Erythroblast (primary cell): ENCODE measurements at regions not wholly inside any gene's neighbourhood (a gene's known extent, or its start where the extent isn't known, plus 50 kb on each side); places are given as distances from the start of the nearest gene placed in this dataset.

ENCODE experiments used
- DNase-seq, 2 experiments: peaks; one replicate each; lab custom pipeline; 2025; lab: John Stamatoyannopoulos, UW
- GATA1 ChIP-seq: IDR thresholded peaks from 2 replicates; pipeline ENCODE4 v1.6.1; 2011; ENCODE audit warnings: low read depth, mild to moderate bottlenecking, control low read depth, low read length, moderate library complexity
- POLR2A ChIP-seq: IDR thresholded peaks from 2 replicates; pipeline ENCODE4 v1.6.1; 2011; ENCODE audit warnings: mild to moderate bottlenecking, low read length

DNA sequence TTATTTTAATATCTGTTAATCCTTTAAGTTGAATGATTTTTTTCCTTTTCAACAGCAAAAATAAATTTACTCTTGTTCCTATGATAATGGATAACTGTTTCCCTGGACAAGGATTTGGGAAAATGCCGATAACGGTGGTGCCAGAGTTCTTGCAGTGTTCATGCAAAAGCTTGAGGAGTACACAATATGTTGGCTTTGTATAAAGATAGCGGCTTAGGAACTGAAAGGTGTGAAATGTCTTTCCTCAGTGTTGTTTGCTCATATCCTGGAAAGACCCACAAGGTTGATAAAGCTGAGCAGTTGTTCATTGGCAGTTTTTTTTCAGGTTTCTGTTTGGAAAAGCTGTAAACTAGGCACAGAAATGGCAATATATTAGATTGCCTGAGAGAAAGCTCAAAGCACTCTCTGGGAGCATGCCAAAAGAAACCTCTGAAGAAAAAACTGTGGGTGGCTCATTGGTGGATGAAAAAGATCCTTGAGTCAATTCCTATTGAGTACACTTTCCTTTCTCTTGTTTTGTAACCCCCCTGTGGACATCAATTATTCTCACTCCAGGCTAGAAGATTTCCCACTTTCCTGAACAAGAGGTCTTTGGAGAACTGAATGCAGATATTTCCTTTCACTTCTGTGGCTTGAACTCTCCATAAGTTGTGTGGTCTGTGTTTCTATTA is 117.2 kb upstream of the RGMB start:
- DNase-seq = no peak
- no peak for TF ChIP-seq POLR2A
- TF ChIP-seq GATA1 = no peak

DNA sequence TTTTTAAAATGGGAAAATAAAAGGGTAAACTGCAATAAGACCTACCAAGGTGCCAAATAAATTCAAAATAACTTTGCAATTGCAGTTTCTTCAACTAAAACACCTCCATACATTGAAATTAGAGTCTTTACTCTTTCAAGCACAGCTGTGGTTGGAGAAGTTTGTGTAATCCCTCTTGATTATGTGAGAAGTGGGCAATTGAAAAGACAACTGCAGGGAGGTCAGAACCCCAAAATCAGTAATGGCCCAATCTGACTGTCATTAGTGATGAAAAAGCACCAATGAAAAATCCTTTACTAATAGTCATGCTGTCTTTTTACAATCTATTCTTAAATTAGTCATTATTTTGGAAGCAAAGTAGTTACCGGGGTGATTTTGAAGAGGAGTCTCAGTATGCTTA is 116.7 kb upstream of the RGMB start:
- no peak for DNase-seq
- TF ChIP-seq GATA1 (no peak), POLR2A (no peak)

DNA sequence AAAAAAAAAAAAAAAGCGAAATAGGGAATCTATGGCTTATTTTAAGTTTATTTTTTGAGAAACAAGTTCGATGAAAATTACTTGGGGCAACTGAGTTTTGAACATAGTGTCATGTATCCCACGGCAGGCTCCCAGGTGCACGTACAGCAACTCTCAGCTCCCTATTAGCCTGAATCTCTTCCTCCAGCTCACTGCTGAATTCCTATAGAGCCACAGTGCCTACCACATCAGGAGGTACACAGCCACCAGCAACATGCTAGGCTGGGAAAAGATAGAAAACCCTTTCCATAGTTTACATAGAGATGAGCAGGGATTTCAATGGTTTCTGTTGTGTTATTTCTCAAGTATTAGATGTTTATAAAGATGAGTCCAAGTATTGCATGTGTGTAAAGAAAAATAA is 115.9 kb upstream of the RGMB start:
- TF ChIP-seq GATA1 (no peak), POLR2A (no peak)
- DNase-seq = no peak

DNA sequence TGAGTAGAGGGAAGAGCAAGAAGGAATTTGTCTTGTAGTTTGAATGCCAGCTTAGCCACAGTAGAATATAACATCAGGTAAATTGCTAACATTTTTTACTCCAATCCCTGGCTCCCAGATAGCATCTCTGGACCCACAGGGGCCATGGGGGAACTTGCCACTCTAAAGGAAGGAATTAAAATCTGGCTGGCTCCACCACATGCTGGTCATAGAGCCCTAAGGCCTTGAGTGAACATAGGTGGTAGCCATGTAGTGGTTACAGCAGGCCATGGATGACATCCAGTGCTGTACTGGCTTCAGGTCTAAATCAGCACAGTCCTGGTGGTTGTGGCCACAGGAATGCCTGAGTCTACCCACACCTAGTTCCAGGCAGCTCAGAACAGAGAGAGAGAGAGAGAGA is 109.9 kb upstream of the RGMB start:
- DNase-seq = no peak
- TF ChIP-seq GATA1 (no peak), POLR2A (no peak)

DNA sequence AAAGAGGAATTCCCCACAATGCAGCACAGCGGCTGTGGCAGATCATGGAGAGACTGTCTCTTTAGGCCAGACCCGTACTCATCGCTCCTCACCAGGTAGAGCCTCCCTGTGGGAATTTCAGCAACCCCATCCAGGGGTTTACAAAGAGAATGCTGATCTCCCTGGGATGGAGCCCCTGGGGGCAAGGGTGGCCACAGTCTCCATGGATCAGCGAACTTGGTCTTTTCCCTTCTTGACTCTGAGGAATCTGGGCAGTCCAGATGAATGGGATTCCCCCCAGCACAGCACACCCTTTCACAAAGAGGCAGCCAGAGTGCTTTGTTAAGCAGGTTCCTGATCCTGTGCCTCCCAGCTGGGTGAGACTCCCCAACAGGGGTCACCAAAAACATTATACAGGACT is 108.7 kb upstream of the RGMB start:
- no peak for TF ChIP-seq POLR2A
- TF ChIP-seq GATA1 = no peak
- no peak for DNase-seq

DNA sequence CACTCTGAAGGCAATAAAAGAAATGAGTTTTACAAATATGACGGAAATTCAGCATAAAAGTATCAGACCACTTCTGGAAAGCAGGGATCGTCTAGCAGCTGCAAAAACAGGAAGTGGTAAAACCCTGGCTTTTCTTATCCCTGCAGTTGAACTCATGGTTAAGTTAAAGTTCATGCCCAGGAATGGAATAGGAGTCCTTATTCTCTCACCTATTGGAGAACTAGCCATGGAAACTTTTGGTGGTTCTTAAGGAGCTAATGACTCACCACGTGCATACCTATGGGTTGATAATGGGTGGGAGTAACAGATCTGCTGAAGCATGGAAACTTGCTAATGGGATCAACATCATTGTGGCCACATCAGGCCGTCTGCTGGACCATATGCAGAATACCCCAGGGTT is 93.5 kb upstream of the RGMB start:
- no peak for TF ChIP-seq GATA1
- TF ChIP-seq POLR2A = no peak
- DNase-seq = no peak

DNA sequence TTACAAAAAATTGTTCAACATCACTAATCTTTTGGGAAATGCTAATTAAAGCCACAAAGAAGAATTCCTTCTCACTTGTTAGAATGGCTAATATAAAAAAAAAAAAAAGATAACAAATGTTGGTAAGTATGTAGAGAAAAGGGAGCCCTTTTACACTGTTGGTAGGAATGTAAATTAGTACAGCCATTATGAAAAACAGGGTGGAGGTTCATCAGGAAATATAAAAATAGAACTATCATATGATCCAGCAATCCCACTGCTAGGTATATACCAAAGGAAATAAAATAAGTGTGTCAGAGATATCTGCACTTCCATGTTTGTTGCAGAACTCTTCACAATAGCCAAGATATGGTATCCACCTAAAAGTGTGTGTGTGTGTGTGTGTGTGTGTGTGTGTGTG is 83.5 kb upstream of the RGMB start:
- DNase-seq = no peak
- TF ChIP-seq GATA1 (no peak), POLR2A (no peak)

DNA sequence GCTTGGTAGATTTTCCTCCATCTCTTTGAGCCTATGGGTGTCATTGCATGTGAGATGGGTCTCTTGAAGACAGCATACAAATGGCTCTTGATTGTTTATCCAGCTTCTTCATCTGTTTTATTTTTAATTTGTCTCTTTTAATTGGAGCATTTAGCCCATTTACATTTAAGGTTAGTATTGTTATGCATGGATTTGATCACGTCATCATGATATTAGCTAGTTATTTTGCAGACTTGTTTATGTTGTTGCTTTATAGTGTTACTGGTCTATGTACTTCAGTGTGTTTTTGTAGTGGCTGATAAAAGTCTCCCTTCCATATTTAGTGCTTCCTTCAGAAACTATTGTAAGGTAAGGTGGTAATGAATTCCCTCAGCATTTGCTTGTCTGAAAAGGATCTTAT is 78.6 kb upstream of the RGMB start:
- DNase-seq = no peak
- TF ChIP-seq POLR2A = no peak
- TF ChIP-seq GATA1 = no peak

DNA sequence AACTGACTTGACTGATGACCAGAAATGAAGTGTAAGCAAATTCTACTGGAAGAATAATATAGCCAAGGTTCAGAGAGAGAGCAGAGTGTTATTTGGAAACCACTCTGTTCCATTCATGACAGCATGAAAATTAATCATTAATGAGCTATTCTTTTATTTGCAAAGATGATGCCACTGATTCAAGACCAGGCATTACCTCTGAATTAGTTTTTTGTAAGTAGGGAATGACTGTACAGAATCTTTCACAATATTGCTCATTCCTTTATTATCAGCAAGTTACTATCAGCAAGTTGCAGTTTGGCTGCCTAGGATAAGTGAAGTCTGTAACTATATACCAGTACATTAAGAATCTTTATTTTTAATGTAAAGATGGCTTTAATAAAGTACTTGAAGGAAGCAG is 75.1 kb upstream of the RGMB start:
- no peak for TF ChIP-seq POLR2A
- TF ChIP-seq GATA1 = no peak
- no peak for DNase-seq

DNA sequence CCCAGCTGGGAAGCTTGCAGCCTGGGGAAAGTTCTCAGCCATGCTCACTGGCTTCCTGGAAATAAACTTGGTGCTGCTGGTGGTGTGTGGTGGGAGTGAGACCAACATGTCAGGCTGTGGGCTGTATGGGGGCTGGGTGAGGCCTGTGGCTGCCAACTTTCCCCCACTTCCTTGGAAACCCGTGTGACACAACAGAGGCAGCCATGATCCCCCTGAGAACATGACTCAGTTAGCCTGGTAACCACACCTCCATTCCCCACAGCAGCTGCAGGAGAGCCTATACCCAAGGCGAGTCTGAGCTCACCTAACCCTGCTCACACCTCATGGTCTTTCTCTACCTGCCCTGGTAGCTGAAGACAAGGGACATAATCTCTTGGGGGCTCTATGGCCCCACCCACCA is 72.7 kb upstream of the RGMB start:
- no peak for DNase-seq
- TF ChIP-seq POLR2A (no peak), GATA1 (no peak)

DNA sequence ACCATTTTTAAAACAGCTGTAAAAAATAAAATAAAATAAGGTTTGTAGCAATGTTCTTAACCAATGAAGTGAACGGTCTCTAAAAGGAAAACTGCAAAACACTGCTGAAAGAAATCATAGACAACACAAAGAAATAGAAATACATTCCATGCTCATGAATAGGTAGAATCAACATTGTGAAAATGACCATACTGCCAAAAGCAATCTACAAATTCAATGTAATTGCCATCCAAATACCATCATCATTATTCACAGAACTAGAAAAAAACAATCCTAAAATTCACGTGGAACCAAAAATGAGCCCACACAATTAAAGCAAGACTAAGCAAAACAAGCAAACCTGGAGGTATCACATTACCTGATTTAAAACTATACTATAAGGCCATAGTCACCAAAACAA is 67.6 kb upstream of the RGMB start:
- TF ChIP-seq GATA1 = no peak
- no peak for TF ChIP-seq POLR2A
- no peak for DNase-seq

DNA sequence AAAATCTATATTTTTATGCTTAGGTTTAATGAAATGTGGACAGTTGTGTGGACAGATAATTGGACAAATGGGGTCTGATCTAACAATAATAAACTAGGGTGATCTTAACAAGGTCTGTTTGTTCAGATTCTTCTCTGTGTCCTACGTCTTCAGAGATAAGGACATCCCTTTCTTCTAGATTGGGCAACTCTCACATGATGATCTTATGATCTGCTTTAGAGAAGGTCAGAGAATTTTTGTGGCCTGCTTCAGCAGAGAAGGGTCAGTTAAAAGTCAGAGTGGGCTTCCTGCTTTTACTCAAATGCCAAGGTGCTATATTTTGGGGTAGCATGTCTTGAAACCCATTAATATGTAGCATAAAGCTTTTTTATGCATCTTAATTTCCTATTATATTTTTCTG is 63.8 kb upstream of the RGMB start:
- TF ChIP-seq GATA1 = no peak
- no peak for TF ChIP-seq POLR2A
- DNase-seq = no peak

DNA sequence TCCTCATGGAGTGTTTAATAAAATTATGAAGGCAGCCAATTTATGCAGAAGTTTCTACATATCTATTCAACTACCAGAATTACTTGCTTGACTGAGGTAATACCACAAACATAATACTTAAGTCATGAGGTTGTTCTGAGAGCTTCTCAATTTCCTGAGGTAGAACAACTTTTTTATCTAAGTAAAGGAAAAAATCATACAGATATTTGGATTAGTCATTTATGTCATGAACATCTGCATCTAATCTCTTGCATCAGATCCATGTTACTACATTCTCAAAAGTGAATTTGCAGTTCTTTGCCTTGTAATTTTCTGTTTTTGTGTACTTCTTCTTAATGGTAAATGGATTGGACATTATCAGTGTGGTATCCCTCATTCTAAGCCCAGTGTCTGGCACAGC is 60.4 kb upstream of the RGMB start:
- no peak for TF ChIP-seq POLR2A
- TF ChIP-seq GATA1 = no peak
- no peak for DNase-seq

DNA sequence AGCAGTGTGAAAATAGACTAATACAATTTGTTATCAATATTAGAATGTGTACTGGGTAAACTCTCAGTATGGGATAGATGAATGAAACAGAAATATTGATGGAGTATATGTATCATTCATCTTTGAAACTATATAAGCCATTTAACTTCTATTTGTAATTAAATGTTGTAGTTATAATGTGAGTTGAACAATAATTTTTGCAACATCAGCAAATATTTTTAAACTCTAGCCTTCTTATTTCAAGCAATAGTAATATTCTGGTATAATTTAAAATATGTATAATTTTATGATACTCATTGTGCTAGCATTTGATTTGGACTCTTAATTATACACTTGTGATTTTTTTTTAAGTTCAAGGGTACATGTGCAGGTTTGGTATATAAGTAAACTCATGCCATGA is 59.6 kb upstream of the RGMB start:
- no peak for DNase-seq
- TF ChIP-seq POLR2A = no peak
- TF ChIP-seq GATA1 = no peak

DNA sequence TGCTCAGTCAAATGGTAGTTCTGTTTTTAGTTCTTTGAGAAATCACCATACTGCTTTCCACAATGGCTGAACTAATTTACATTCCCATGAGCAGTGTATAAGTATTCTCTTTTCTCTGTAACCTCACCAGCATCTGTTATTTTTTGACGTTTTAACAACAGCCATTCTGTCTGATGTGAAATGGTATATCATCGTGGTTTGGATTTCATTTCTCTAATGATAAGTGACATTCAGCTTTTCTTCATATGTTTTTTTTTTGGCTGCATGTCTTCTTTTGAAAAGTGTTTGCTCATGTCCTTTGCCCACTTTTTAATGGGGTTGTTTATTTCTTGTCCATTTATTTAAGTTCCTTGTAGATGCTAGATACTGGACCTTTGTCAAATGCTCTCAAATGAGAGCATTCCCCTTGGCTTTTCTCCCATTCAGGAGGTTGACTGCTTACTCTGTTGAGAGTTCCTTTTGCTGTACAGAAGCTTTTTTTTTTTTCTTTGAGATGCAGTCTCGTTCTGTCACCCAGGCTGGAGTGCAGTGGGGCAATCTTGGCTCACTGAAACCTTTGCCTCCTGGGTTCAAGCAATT is 58.7 kb upstream of the RGMB start:
- TF ChIP-seq GATA1 (no peak), POLR2A (no peak)
- no peak for DNase-seq
